Subcutaneous abdominal adipose tissue (tissue), 5 donors: ENCODE measurements at regions not wholly inside any gene's neighbourhood (a gene's known extent, or its start where the extent isn't known, plus 50 kb on each side); places are given as distances from the start of the nearest gene placed in this dataset.

Experiments used
- H3K27ac ChIP-seq: one replicate; pipeline ENCODE4 v1.7.0; 2013; ENCODE audit warnings: low read depth, mild to moderate bottlenecking, inconsistent platforms, low read length, moderate library complexity
- H3K27me3 ChIP-seq, 5 donors: one replicate each; pipeline ENCODE4 v1.7.0; 2013; ENCODE audit warnings: low read length in 5 of 5, inconsistent platforms in 1 of 5; ENCODE audit not compliant: control insufficient read depth in 5 of 5, insufficient read depth in 4 of 5
- H3K36me3 ChIP-seq, 5 donors: one replicate each; pipeline ENCODE4 v1.7.0; 2013; ENCODE audit warnings: low read length in 5 of 5; ENCODE audit not compliant: control insufficient read depth in 5 of 5, insufficient read depth in 5 of 5
- H3K4me1 ChIP-seq, 5 donors: one replicate each; pipeline ENCODE4 v1.7.0; 2013; ENCODE audit warnings: low read length in 5 of 5, mild to moderate bottlenecking in 3 of 5, moderate library complexity in 1 of 5; ENCODE audit not compliant: control insufficient read depth in 5 of 5, insufficient read depth in 5 of 5
- H3K4me3 ChIP-seq, 5 donors: one replicate each; pipeline ENCODE4 v1.7.0; 2013; ENCODE audit warnings: low read length in 5 of 5, low read depth in 1 of 5
- H3K9ac ChIP-seq, 5 donors: one replicate each; pipeline ENCODE4 v1.7.0; 2013; ENCODE audit warnings: low read length in 5 of 5, mild to moderate bottlenecking in 4 of 5, moderate library complexity in 3 of 5
- H3K9me3 ChIP-seq, 5 donors: one replicate each; pipeline ENCODE4 v1.7.0; 2013; ENCODE audit warnings: low read length in 5 of 5; ENCODE audit not compliant: control insufficient read depth in 5 of 5
- donor health status: healthy.
- donor health status: healthy.
- donor health status: healthy.
- donor health status: healthy.
- donor health status: healthy.

DNA sequence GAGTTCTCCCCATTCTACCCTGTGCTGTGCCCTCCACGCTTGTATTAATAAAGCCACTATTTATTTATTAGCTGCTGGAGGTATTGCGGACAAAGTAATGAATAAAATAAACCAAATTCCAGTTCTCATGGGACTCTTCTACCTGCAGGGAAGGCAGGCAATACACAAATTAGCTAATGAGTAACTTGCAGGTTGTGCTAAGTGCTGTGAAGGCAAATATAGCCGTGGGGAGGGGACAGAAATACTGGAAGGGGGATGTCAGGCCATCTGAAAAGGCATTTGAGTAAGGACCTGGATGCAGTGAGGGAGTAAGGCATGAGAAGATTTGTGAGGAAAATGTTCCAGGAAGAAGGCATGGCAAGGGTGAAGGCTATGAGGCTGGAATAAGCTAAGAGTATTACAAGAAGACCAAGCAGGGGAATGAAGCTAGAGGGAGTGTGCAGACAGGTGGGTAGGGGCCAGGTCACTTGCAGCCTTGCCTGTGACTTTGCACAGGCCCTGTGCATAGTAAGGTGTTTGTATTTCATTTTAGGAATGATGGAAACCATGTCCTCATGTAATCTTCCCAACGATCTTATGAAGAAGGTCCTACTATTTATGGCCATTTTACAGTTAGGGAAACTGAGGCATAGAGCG lies 167.5 kb downstream of the PTPN11 start:
- H3K9ac ChIP-seq, result no peak overlapping the region
- no peaks in the 10 kb centered on the region for H3K36me3 ChIP-seq
- H3K4me1 ChIP-seq, result no peaks in the 10 kb centered on the region
- no peak overlapping the region for H3K4me3 ChIP-seq
- no peak overlapping the region for H3K27ac ChIP-seq
- H3K9me3 ChIP-seq, result peaks cover 0 to 9% (median 3%) of the 10 kb centered on the region in 5 donors
- H3K27me3 ChIP-seq, result peaks cover 0 to 5% (median 2%) of the 10 kb centered on the region in 5 donors

DNA sequence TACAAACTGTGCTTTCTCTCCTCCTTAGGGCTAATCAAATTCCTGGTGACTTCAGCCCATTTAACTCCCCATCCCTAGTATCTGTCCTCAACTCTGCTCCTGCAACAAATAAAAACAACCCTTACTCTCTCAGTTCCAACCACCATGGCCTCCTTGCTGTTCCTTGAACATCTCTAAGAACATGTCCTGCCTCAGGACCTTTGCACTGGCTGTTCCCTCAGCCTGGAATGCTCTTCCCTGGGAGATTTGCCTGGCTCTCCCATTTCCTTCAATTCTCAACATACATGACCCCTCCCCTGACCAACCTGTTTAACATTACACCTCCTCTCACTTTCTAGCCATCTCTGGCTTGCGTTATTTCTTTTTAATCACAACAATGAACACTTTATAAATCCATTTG lies 170.5 kb downstream of the PTPN11 start:
- peaks cover 0 to 11% (median 6%) of the 10 kb centered on the region in 5 donors for H3K9me3 ChIP-seq
- H3K4me1 ChIP-seq, result no peaks in the 10 kb centered on the region
- H3K4me3 ChIP-seq, result no peak overlapping the region
- H3K9ac ChIP-seq, result no peak overlapping the region
- peaks cover 0 to 9% (median 0%) of the 10 kb centered on the region in 5 donors for H3K27me3 ChIP-seq
- no peak overlapping the region for H3K27ac ChIP-seq
- no peaks in the 10 kb centered on the region for H3K36me3 ChIP-seq

DNA sequence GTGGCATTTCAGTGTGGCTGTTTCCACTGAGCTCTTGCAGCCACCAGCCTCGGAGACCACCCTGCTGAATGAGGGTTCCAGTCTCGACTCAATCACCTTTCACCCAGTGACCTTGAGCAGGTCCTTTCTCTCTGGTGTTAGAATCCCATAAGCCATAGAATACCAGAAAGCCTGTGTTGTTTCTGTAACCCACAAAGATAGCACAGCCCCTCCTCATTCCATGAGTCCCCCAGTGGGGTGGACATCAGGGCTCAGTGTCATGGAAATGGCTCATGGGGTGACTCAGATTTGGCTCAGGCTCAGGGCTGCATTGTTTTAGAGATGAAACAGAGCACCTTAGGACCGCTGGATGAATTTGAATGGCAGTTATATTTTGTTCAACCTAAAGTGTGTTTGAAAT lies 171.5 kb downstream of the PTPN11 start:
- no peaks in the 10 kb centered on the region for H3K4me1 ChIP-seq
- no peak overlapping the region for H3K9ac ChIP-seq
- H3K9me3 ChIP-seq, result peaks cover 0 to 11% (median 6%) of the 10 kb centered on the region in 5 donors

DNA sequence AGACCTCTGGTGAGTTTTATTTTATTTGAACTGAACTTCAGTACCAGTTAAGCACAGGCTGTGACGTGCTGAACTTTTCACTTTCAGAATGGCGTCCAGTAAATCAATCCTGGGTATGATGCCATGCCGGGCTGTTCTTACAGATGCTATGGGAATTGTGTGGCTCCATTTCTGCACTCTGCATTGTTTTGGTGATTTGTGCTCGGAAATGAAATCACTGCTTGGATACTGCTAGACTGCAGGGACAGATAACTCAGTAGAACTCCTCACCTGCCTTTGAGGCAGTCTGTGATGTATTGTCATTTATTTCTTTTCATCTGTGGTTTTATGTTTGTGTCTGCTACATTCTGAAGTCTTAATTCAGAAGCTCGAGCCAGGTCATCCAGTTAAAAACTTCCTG lies 172.7 kb downstream of the PTPN11 start:
- no peak overlapping the region for H3K4me3 ChIP-seq
- peaks cover 0 to 11% (median 3%) of the 10 kb centered on the region in 5 donors for H3K9me3 ChIP-seq
- no peak overlapping the region for H3K9ac ChIP-seq
- no peaks in the 10 kb centered on the region for H3K4me1 ChIP-seq
- H3K36me3 ChIP-seq, result no peaks in the 10 kb centered on the region
- peaks cover 0 to 9% (median 0%) of the 10 kb centered on the region in 5 donors for H3K27me3 ChIP-seq
- no peak overlapping the region for H3K27ac ChIP-seq

More for the DNA sequence above, 171.5 kb downstream of the PTPN11 start:
- H3K27ac ChIP-seq, result no peak overlapping the region
- H3K4me3 ChIP-seq, result no peak overlapping the region
- H3K36me3 ChIP-seq, result no peaks in the 10 kb centered on the region
- peaks cover 0 to 9% (median 0%) of the 10 kb centered on the region in 5 donors for H3K27me3 ChIP-seq

DNA sequence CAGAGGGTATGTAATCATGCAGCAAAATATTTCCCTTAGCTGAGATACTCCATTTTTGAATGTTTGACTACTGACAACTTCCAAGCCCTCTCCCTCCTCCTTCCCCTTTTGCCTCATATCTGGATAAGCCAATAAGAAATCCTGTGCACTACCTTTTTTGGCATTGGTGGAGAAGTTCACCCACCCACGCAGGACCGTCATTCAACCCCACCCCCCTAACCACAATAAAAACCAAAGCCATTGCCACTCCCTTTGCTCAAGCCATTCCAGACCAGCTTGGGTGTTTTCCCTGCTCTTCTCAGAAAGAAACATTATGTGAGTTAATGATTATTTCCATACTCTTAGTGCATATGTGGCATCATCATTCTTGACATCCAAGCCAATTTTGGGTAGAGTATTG lies 176.7 kb downstream of the PTPN11 start:
- H3K9ac ChIP-seq, result no peak overlapping the region
- no peaks in the 10 kb centered on the region for H3K36me3 ChIP-seq
- no peak overlapping the region for H3K4me3 ChIP-seq
- H3K9me3 ChIP-seq, result peaks cover 0 to 3% (median 0%) of the 10 kb centered on the region in 5 donors
- H3K4me1 ChIP-seq, result peaks cover 0 to 12% (median 5%) of the 10 kb centered on the region in 5 donors
- peaks cover 0 to 6% (median 0%) of the 10 kb centered on the region in 5 donors for H3K27me3 ChIP-seq
- H3K27ac ChIP-seq, result no peak overlapping the region

DNA sequence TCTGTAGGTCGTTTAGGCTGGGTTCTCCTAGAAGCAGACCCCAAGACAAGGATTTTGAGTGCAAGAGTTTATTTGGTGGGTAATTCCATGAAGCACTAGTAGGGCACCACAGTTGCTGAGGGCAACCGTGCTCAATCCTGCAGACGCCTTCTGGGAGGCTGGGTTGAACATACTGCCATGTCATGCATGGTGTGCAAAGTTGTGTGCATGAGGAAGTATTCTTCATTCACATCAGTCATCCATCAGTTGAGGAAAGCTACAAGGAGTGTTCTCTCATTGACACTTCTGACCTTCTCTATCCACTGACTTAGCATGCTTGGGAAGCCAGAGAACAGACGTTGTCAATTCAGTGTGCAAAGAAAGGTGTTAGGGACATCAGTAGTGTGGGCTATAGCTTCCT lies 179.2 kb downstream of the PTPN11 start:
- Histone ChIP-seq H3K36me3 (no peaks in the 10 kb centered on the region), H3K27ac (no peak overlapping the region), H3K9me3 (peaks cover 0 to 3% (median 0%) of the 10 kb centered on the region in 5 donors), H3K9ac (no peak overlapping the region), H3K4me1 (peaks cover 0 to 15% (median 5%) of the 10 kb centered on the region in 5 donors), H3K4me3 (no peak overlapping the region), H3K27me3 (peaks cover 0 to 6% (median 0%) of the 10 kb centered on the region in 5 donors)

DNA sequence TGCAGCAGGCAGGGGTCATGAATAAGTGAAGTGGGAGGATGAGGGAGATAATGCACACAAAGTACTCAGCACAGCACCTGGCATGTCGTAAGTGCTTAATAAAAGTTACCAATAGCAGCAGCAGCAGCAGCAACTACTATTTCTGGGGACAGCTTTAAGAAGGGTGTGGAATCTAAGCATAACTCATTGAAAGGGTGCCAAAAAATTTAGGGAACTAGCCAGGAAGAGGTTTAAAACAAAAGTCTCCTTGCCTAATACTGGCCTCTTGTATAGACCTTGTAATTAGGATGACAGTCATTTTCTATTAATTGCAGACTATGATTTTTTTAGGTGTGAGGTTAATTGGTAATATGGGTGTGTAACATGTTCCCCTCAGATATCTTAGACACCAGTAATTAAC lies 179.9 kb downstream of the PTPN11 start:
- no peak overlapping the region for H3K4me3 ChIP-seq

DNA sequence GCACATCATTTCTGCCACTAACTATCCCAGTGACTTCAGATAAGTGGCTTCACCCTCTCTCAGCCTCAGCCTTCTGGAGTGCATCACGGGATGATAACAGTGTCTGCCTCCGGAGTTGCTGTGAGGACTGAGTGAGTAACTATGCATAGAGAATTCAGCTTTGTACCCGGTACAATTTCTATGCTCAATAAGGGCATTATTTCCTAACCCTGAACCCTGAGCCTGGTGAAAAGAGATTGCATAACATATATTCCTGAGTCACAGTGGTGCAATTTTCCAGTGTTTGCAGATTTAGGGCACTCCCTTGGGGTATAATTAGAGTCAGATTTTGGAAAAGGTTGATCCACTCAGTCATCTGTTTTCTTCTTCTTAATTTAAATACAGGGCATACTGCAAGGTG lies 181.1 kb downstream of the PTPN11 start:
- Histone ChIP-seq H3K4me1 (peaks cover 0 to 15% (median 5%) of the 10 kb centered on the region in 5 donors), H3K4me3 (no peak overlapping the region), H3K9ac (no peak overlapping the region), H3K27ac (no peak overlapping the region), H3K36me3 (no peaks in the 10 kb centered on the region), H3K9me3 (no peaks in the 10 kb centered on the region), H3K27me3 (peaks cover 0 to 8% (median 0%) of the 10 kb centered on the region in 5 donors)

More for the DNA sequence above, 179.9 kb downstream of the PTPN11 start:
- Histone ChIP-seq H3K9ac (no peak overlapping the region), H3K27ac (no peak overlapping the region), H3K4me1 (peaks cover 0 to 15% (median 5%) of the 10 kb centered on the region in 5 donors), H3K9me3 (no peaks in the 10 kb centered on the region), H3K36me3 (no peaks in the 10 kb centered on the region), H3K27me3 (peaks cover 0 to 6% (median 0%) of the 10 kb centered on the region in 5 donors)

DNA sequence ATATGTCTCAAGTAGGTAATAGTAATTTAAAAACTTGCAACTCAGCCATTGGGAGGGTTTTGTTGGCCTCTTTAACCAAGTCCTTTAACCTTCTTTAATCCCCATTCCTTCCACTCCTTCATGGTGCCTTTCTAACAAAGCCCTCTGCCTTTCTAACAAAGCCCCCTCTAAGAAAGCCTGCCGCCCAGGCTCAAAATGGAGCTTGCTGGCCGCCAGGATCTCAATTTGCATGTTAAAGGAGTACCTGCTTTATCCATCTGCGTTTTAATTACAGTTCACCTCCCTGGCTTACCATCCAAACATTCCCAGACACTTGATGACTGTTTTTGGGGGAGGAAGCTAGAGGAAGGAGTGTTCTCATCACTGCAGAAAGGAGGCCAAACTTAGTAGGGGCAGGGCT lies 183.4 kb downstream of the PTPN11 start:
- no peaks in the 10 kb centered on the region for H3K36me3 ChIP-seq
- H3K4me3 ChIP-seq, result no peak overlapping the region
- H3K9ac ChIP-seq, result no peak overlapping the region
- peaks cover 0 to 7% (median 0%) of the 10 kb centered on the region in 5 donors for H3K27me3 ChIP-seq
- peaks cover 0 to 15% (median 5%) of the 10 kb centered on the region in 5 donors for H3K4me1 ChIP-seq
- H3K27ac ChIP-seq, result no peak overlapping the region
- H3K9me3 ChIP-seq, result peaks cover 0 to 3% (median 0%) of the 10 kb centered on the region in 5 donors

DNA sequence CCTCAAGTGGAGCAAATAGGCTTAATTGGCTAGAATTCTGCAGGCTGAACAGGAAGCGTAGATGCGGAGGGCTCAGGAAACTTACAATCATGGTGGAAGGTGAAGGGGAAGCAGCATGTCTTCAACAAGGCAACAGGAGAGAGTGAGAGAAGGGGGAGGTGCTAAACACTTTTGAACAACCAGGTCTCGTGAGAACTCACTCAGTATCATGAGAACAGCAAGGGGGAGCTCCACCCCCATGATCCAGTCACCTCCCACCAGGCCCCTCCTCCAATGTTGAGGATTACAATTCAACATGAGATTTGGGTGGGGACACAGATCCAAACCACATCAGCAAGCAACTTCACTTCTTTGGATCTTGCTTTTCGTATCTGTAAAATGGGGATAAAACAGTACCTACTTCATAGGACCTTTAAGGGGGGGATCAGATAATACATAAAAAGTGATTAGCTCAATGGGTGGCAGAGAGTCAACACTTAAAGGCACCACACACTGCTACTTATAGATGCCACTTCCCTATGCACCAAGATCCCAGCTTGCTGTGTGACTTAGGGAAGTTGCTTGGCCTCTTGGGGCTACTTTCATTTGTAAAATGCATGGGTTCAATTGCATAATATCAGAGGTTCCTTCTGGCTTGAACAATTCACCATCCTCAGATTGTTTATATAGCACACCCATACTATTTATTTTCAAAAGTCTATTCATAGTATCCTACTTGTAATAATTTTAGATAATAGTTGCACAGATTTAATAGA lies 184.8 kb upstream of the RPH3A start:
- H3K27ac ChIP-seq, result no peak overlapping the region

More for the DNA sequence above, 184.8 kb upstream of the RPH3A start:
- H3K9ac ChIP-seq, result no peak overlapping the region
- no peaks in the 10 kb centered on the region for H3K36me3 ChIP-seq
- no peaks in the 10 kb centered on the region for H3K4me1 ChIP-seq
- H3K9me3 ChIP-seq, result peaks cover 0 to 3% (median 0%) of the 10 kb centered on the region in 5 donors
- peaks cover 0 to 11% (median 4%) of the 10 kb centered on the region in 5 donors for H3K27me3 ChIP-seq
- no peak overlapping the region for H3K4me3 ChIP-seq
